ENCODE measurements at regions not wholly inside any gene's neighbourhood (a gene's known extent, or its start where the extent isn't known, plus 50 kb on each side); places are given as distances from the start of the nearest gene placed in this dataset.

GRCh38 chr12:40635141-40635731 lies 57.0 kb upstream of the CNTN1 start:
- Histone ChIP-seq H3K4me3 (ENCODE audit: low read depth, low read length) (no peak overlapping the region), H3K36me3 (ENCODE audit: control insufficient read depth, insufficient read depth, low read length) (no peaks in the 10 kb centered on the region), H3K27me3 (ENCODE audit: control insufficient read depth, insufficient read depth, low read length) (no peaks in the 10 kb centered on the region)
- TF ChIP-seq CTCF (IDR thresholded peaks at IDR 0.05; ENCODE audit: insufficient read depth, low read length, poor library complexity, severe bottlenecking) = no peak
- no peak for DNase-seq (ENCODE audit: low read depth)

Data from kidney epithelial cell (primary cell).